Heart left ventricle (tissue), 16 donors: ENCODE measurements at regions not wholly inside any gene's neighbourhood (a gene's known extent, or its start where the extent isn't known, plus 50 kb on each side); places are given as distances from the start of the nearest gene placed in this dataset.
A peak's percentile ranks its signal among the peaks of the same experiment; 100 is the strongest.

Experiments
- ATAC-seq, 4 donors: fragments of 200-7000 bp; cut with Tn5 transposase; one replicate each; pipeline ENCODE4 v1.9.1; 2020 to 2022; ENCODE audit warnings: moderate library complexity in 4 of 4, mild to moderate bottlenecking in 3 of 4, moderate number of reproducible peaks in 1 of 4
- DNase-seq, 5 donors: peaks; one replicate each; pipeline ENCODE4 v3.0.0-alpha.2; 2020
- H3K27ac ChIP-seq, 12 donors: fragments of 200-600 bp; sonication (generic) in 4 of 12; one replicate each; pipeline versions ENCODE4 v1.5.0 to v1.8.0; 2016 to 2022; ENCODE audit warnings: mild to moderate bottlenecking in 2 of 12
- H3K27me3 ChIP-seq, 9 donors: fragments of 200-600 bp; sonication (generic) in 2 of 9; one replicate each; pipeline versions ENCODE4 v1.5.1 to v1.8.0; 2016 to 2022; ENCODE audit warnings: mild to moderate bottlenecking in 3 of 9
- H3K36me3 ChIP-seq, 9 donors: fragments of 200-600 bp; sonication (generic) in 2 of 9; one replicate each; pipeline versions ENCODE4 v1.5.0 to v1.8.0; 2018 to 2022; ENCODE audit warnings: mild to moderate bottlenecking in 2 of 9
- H3K4me1 ChIP-seq, 12 donors: fragments of 200-600 bp; sonication (generic) in 4 of 12; one replicate each; pipeline versions ENCODE4 v1.5.0 to v1.8.0; 2016 to 2022; ENCODE audit warnings: mild to moderate bottlenecking in 3 of 12
- H3K4me3 ChIP-seq, 12 donors: fragments of 200-600 bp; sonication (generic) in 4 of 12; one replicate each; pipeline versions ENCODE4 v1.5.0 to v1.8.0; 2017 to 2022; ENCODE audit warnings: mild to moderate bottlenecking in 9 of 12, moderate library complexity in 4 of 12
- H3K9me3 ChIP-seq, 12 donors: fragments of 200-600 bp; sonication (generic) in 4 of 12; one replicate each; pipeline versions ENCODE4 v1.5.0 to v1.8.0; 2016 to 2022; ENCODE audit warnings: mild to moderate bottlenecking in 1 of 12
- POLR2A ChIP-seq, 2 donors: fragments of 450-650 bp; IDR thresholded peaks; one replicate each; pipeline ENCODE4 v1.6.1; 2017; ENCODE audit warnings: antibody characterized with exemption in 2 of 2, mild to moderate bottlenecking in 2 of 2, moderate library complexity in 2 of 2
- WGBS, 4 donors: extraction: QIAGEN DNeasy Blood & Tissue Kit in 2 of 4; methylation state at CpG; one replicate each; pipeline versions ENCODE4 v1.1.5 to v1.1.7; 2013 to 2018; 5-methylcytosine and 5-hydroxymethylcytosine counted together
- intact Hi-C, 10 donors: fragments of 100-400 bp; cut with DNase I; formaldehyde crosslinking; loops; one replicate each; pipeline versions ENCODE4 v1.11.1 to v1.14.2; 2022
- TF ChIP-seq, protein P1 (sequence below), 12 donors: fragments of 200-600 bp; sonication (generic) in 4 of 12; IDR thresholded peaks; one replicate each; pipeline versions ENCODE4 v1.5.0 to v1.8.0; 2018 to 2022; ENCODE audit warnings: antibody characterized with exemption in 12 of 12, mild to moderate bottlenecking in 5 of 12
- donor health status: ischemic (EF 13 %, LVEDD 7.1; RV severe dilation, severe dysfunction).
- donor health status: healthy with polysubstance abuse.
- donor health status: DM: no; HTN: yes; CAD: no.
- donor health status: DM: no; HTN: no; CAD: no.
- donor health status: ischemic (EF 25% LVEDD 6.9; RV normal size, moderate dysfunction).
- donor health status: ischemic (EF 25% LVEDD 5.7; RV mildly dilated, moderate dysfunction).
- donor health status: healthy.
- donor health status: DM: yes; HTN: yes; CAD: no.
- donor health status: ischemic (EF 35%, LVEDD 5.7; RV mildly dilated, moderate dysfunction).
- donor health status: nonischemic (EF 11% LVEDD 7.7; RV severe dilation, severe dysfunction).
- donor health status: DM: yes; HTN: yes; CAD: no.
- donor health status: PGD.
- donor health status: ischemic (EF 29% LVEDD 5.4; RV normal size, mild dysfunction).
- donor health status: nonischemic (EF 23%, LVEDD 6.1; RV moderate dilation, normal function).

DNA sequence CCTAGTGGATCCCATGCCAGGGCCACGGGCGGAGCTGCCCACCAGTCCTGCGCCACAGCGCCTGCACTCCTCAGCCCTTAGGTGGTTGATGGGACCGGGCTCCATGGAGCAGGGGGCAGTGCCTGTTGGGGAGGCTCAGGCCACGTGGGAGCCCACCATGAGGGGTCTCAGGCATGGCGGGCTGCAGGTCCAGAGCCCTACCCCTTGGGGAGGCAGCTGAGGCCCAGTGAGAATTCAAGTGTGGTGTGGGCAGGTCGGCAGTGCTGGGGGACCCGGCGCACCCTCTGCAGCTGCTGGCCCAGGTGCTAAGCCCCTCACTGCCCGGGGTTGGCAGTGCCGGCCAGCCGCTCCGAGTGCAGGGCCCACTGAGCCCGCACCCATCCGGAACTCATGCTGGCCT lies 139.8 kb upstream of the LYZL2 start:
- DNase-seq (no peak), ATAC-seq (no peak)
- Histone ChIP-seq H3K36me3 (no peaks in the 10 kb centered on the region), H3K27me3 (no peaks in the 10 kb centered on the region), H3K9me3 (peaks cover 0 to 38% (median 22%) of the 10 kb centered on the region in 12 donors), H3K27ac (no peak overlapping the region), H3K4me3 (no peak overlapping the region), H3K4me1 (no peaks in the 10 kb centered on the region)
- intact Hi-C loops = no loop called here
- WGBS, 4 donors = 89 to 97% (median 95%) methylated on average over 11 to 16 of the region's 16 CpGs
- TF ChIP-seq, protein P1, sequence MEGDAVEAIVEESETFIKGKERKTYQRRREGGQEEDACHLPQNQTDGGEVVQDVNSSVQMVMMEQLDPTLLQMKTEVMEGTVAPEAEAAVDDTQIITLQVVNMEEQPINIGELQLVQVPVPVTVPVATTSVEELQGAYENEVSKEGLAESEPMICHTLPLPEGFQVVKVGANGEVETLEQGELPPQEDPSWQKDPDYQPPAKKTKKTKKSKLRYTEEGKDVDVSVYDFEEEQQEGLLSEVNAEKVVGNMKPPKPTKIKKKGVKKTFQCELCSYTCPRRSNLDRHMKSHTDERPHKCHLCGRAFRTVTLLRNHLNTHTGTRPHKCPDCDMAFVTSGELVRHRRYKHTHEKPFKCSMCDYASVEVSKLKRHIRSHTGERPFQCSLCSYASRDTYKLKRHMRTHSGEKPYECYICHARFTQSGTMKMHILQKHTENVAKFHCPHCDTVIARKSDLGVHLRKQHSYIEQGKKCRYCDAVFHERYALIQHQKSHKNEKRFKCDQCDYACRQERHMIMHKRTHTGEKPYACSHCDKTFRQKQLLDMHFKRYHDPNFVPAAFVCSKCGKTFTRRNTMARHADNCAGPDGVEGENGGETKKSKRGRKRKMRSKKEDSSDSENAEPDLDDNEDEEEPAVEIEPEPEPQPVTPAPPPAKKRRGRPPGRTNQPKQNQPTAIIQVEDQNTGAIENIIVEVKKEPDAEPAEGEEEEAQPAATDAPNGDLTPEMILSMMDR (IDR thresholded peaks at IDR 0.05) = no peak
- no peak for TF ChIP-seq POLR2A (IDR thresholded peaks at IDR 0.05)

DNA sequence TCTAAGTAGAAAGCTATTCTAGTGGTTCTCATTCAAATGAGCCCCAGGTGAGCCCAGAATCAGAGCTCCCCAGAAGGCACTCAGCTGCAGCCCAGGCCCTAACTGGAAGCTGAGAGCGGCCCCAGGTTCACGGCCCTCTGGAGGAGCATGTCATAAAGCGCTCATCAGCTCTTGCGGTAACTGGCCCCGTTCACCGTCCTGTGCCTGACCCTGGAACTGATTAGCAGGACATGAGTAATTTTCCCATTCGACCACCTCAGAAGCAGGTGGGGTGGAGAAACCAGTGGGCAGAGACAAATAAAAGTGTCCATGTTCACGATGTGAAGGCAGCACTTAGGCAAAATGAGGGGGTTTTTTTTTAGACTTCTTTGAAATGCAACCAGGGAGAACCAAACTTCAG lies 136.1 kb upstream of the LYZL2 start:
- WGBS, 4 donors = 88 to 91% (median 90%) methylated on average over 8 of the region's 8 CpGs
- H3K4me3 ChIP-seq = no peak overlapping the region
- H3K9me3 ChIP-seq = peaks cover 0 to 18% (median 12%) of the 10 kb centered on the region in 12 donors
- DNase-seq (no peak), ATAC-seq (no peak)
- no peaks in the 10 kb centered on the region for H3K27me3 ChIP-seq
- intact Hi-C loops = no loop called here
- no peaks in the 10 kb centered on the region for H3K4me1 ChIP-seq
- TF ChIP-seq, protein P1 (IDR thresholded peaks at IDR 0.05) = no peak
- TF ChIP-seq POLR2A (IDR thresholded peaks at IDR 0.05) = no peak
- H3K36me3 ChIP-seq = no peaks in the 10 kb centered on the region
- H3K27ac ChIP-seq = peak overlapping the region in 1 of 12 donors; percentile 87

DNA sequence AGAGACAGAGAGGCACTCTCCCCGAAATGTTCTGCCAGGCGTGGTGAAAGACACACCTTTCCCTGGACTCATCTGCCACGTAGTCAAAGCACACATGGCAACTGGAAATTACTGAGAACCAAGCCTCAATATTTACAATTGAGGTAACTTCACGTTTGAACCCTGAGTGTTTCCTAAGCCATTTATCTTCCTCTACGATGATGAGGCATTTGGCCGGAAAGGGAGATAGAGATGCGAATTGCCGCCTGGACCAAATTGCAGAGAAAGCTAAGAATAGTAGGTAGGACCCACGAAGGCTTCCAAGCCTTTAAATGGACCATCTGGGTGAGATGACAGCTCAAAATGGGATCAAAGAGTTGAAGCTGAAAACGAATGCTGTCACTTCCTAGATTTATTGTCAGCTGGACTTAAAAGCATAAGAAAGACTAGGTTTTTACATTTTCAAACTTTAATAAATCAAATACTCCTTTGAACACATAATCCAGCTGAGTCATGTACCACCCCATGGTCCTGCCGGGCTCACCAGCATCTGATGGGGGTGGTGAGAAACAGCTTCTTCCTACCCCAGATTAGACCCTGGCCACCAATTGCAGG lies 135.6 kb upstream of the LYZL2 start:
- H3K4me3 ChIP-seq = no peak overlapping the region
- no peak for DNase-seq
- no peaks in the 10 kb centered on the region for H3K27me3 ChIP-seq
- no peaks in the 10 kb centered on the region for H3K36me3 ChIP-seq
- ATAC-seq = no peak
- H3K27ac ChIP-seq = peak overlapping the region in 1 of 12 donors; percentile 87
- H3K4me1 ChIP-seq = no peaks in the 10 kb centered on the region
- WGBS, 4 donors = 67 to 81% (median 71%) methylated on average over 11 of the region's 11 CpGs
- TF ChIP-seq POLR2A (IDR thresholded peaks at IDR 0.05) = no peak
- TF ChIP-seq, protein P1 (IDR thresholded peaks at IDR 0.05) = no peak
- intact Hi-C loops = no loop called here
- peaks cover 0 to 13% (median 7%) of the 10 kb centered on the region in 12 donors for H3K9me3 ChIP-seq

DNA sequence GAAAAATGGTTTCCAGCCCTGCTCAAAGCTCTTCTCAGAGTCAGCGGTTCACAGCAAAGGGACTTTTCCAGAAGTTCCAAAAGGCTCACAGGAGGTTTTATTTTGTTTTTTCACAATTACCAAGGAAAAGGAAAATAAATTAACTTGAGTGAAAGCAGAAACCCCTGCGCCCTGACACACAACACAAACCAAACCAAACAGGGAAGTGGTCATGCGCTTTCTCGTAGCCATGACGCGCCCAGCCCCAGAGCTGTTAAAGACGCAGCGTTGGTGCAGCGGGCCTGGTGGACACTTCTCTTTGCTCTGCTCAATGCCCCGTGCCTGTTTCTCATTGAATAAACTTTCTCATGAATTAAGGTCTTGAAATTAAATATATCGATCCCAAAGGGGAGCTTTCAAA lies 134.4 kb upstream of the LYZL2 start:
- Histone ChIP-seq H3K4me1 (no peaks in the 10 kb centered on the region), H3K36me3 (no peaks in the 10 kb centered on the region), H3K27ac (peak overlapping the region in 2 of 12 donors; percentile 66 to 87), H3K9me3 (peaks cover 0 to 6% (median 0%) of the 10 kb centered on the region in 12 donors), H3K4me3 (no peak overlapping the region), H3K27me3 (no peaks in the 10 kb centered on the region)
- TF ChIP-seq, protein P1 (IDR thresholded peaks at IDR 0.05) = no peak
- TF ChIP-seq POLR2A (IDR thresholded peaks at IDR 0.05) = no peak
- ATAC-seq (no peak), DNase-seq (no peak)
- intact Hi-C loops = no loop called here
- 82 to 92% (median 87%) methylated on average over 11 of the region's 11 CpGs for WGBS, 4 donors
